ENCODE measurements at regions not wholly inside any gene's neighbourhood (a gene's known extent, or its start where the extent isn't known, plus 50 kb on each side); places are given as distances from the start of the nearest gene placed in this dataset.

DNA sequence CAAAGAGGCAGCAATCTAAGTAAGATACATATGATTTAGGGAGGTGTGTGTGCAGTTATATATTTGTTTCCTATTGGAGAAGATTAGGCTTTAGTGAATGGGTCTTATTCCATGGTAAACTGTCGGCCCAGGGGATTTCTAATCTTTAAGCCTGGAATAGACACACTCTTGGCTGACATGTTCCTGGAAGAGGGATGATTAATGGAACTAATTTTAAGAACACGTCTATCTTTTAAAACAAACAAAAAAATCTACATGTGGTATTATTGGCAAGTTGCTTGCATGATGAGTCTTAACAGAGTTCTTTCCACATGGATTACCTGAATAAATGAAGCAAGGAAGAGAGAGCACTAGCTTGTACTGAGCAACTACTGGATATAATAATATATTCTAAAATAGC lies 114.2 kb upstream of the NT5C1B start:
- TF ChIP-seq, protein P1, sequence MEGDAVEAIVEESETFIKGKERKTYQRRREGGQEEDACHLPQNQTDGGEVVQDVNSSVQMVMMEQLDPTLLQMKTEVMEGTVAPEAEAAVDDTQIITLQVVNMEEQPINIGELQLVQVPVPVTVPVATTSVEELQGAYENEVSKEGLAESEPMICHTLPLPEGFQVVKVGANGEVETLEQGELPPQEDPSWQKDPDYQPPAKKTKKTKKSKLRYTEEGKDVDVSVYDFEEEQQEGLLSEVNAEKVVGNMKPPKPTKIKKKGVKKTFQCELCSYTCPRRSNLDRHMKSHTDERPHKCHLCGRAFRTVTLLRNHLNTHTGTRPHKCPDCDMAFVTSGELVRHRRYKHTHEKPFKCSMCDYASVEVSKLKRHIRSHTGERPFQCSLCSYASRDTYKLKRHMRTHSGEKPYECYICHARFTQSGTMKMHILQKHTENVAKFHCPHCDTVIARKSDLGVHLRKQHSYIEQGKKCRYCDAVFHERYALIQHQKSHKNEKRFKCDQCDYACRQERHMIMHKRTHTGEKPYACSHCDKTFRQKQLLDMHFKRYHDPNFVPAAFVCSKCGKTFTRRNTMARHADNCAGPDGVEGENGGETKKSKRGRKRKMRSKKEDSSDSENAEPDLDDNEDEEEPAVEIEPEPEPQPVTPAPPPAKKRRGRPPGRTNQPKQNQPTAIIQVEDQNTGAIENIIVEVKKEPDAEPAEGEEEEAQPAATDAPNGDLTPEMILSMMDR (IDR thresholded peaks at IDR 0.05): no peak
- TF ChIP-seq POLR2A (IDR thresholded peaks at IDR 0.05): no peak

Measured in esophagus squamous epithelium (tissue), 4 donors.